GM21737 (cell line): ENCODE measurements at regions not wholly inside any gene's neighbourhood (a gene's known extent, or its start where the extent isn't known, plus 50 kb on each side); places are given as distances from the start of the nearest gene placed in this dataset.

ENCODE experiments used
- ATAC-seq: cut with Tn5 transposase; IDR thresholded peaks from one replicate; pipeline ENCODE4 v1.9.1; 2021; ENCODE audit warnings: mild to moderate bottlenecking, moderate library complexity; ENCODE audit not compliant: unreplicated experiment

- ATAC-seq: no peak
These were observed 663.8 kb upstream of the CDH9 start for GRCh38 chr5:27701931-27702903.

- no peak for ATAC-seq
These were observed 662.1 kb upstream of the CDH9 start for GRCh38 chr5:27700526-27700925.

GRCh38 chr5:27682600-27682999 is 644.2 kb upstream of the CDH9 start:
- ATAC-seq: no peak

GRCh38 chr5:27652505-27652904 is 614.1 kb upstream of the CDH9 start:
- no peak for ATAC-seq

GRCh38 chr5:27639005-27639612 is 600.7 kb upstream of the CDH9 start:
- no peak for ATAC-seq

- no peak for ATAC-seq
These were observed 581.6 kb upstream of the CDH9 start for GRCh38 chr5:27619982-27620381.

GRCh38 chr5:27612161-27612560 is 573.8 kb upstream of the CDH9 start:
- ATAC-seq: no peak

GRCh38 chr5:27608992-27609391 is 570.6 kb upstream of the CDH9 start:
- no peak for ATAC-seq

GRCh38 chr5:27598576-27598975 is 560.2 kb upstream of the CDH9 start:
- ATAC-seq: no peak

GRCh38 chr5:27594141-27594540 is 555.8 kb upstream of the CDH9 start:
- no peak for ATAC-seq

GRCh38 chr5:27592231-27592630 is 553.8 kb upstream of the CDH9 start:
- ATAC-seq: no peak

- ATAC-seq: no peak
These were observed 552.1 kb upstream of the CDH9 start for GRCh38 chr5:27590503-27590902.

GRCh38 chr5:27578279-27578678 is 539.9 kb upstream of the CDH9 start:
- ATAC-seq: no peak

- no peak for ATAC-seq
These were observed 533.3 kb upstream of the CDH9 start for GRCh38 chr5:27571681-27572080.

GRCh38 chr5:27568811-27569210 is 530.4 kb upstream of the CDH9 start:
- no peak for ATAC-seq

GRCh38 chr5:27561408-27561807 is 523.0 kb upstream of the CDH9 start:
- ATAC-seq: no peak

GRCh38 chr5:27548484-27548883 is 510.1 kb upstream of the CDH9 start:
- ATAC-seq: no peak

GRCh38 chr5:27535031-27535557 is 496.7 kb upstream of the CDH9 start:
- ATAC-seq: no peak

GRCh38 chr5:27532305-27532704 is 493.9 kb upstream of the CDH9 start:
- no peak for ATAC-seq

GRCh38 chr5:27524515-27524914 is 486.1 kb upstream of the CDH9 start:
- no peak for ATAC-seq

- ATAC-seq: no peak
These were observed 485.2 kb upstream of the CDH9 start for GRCh38 chr5:27523629-27524028.

- no peak for ATAC-seq
These were observed 478.1 kb upstream of the CDH9 start for GRCh38 chr5:27516437-27516836.
